HFFc6 (cell line): ENCODE measurements at regions not wholly inside any gene's neighbourhood (a gene's known extent, or its start where the extent isn't known, plus 50 kb on each side); places are given as distances from the start of the nearest gene placed in this dataset.

Source experiments
- DNase-seq: peaks from one replicate; pipeline ENCODE4 v3.0.0-alpha.2; 2018
- H3K27ac Mint-ChIP-seq: 2 replicates; pipeline ENCODE4 v1.8.0; 2020; ENCODE audit warnings: mild to moderate bottlenecking, mixed read lengths
- H3K27me3 Mint-ChIP-seq: 2 replicates; pipeline ENCODE4 v1.8.0; 2021; ENCODE audit warnings: mild to moderate bottlenecking, moderate library complexity, mixed read lengths; ENCODE audit not compliant: insufficient read depth
- H3K36me3 Mint-ChIP-seq: 2 replicates; pipeline ENCODE4 v1.8.0; 2021; ENCODE audit warnings: low read depth, mixed read lengths
- H3K4me1 Mint-ChIP-seq: 2 replicates; pipeline ENCODE4 v1.8.0; 2020; ENCODE audit warnings: low read depth, mixed read lengths
- H3K4me3 Mint-ChIP-seq: 2 replicates; pipeline ENCODE4 v1.8.0; 2020; ENCODE audit warnings: mild to moderate bottlenecking, moderate library complexity, mixed read lengths
- H3K9me3 Mint-ChIP-seq: 2 replicates; pipeline ENCODE4 v1.8.0; 2020; ENCODE audit warnings: mild to moderate bottlenecking, mixed read lengths
- CTCF ChIP-seq: fragments of 200-600 bp; sonication (generic); IDR thresholded peaks from 2 replicates; pipeline ENCODE4 v1.5.0; 2021; ENCODE audit warnings: antibody characterized with exemption, mild to moderate bottlenecking

GRCh38 chr6:14452567-14453527 lies 335.3 kb downstream of the CD83 start:
- Mint-ChIP-seq H3K27me3 (peaks cover 7% of the 10 kb centered on the region; the same call in 1 of the 2 replicates), H3K4me3 (no peak overlapping the region), H3K4me1 (peaks cover 17% of the 10 kb centered on the region), H3K36me3 (no peaks in the 10 kb centered on the region), H3K27ac (no peak overlapping the region), H3K9me3 (peaks cover 5% of the 10 kb centered on the region; the same call in 1 of the 2 replicates)
- no peak for DNase-seq
- no peak for TF ChIP-seq CTCF

GRCh38 chr6:14453712-14454472 lies 336.3 kb downstream of the CD83 start:
- peaks cover 7% of the 10 kb centered on the region; the same call in 1 of the 2 replicates for H3K27me3 Mint-ChIP-seq
- H3K9me3 Mint-ChIP-seq: no peaks in the 10 kb centered on the region
- no peak for TF ChIP-seq CTCF
- H3K4me3 Mint-ChIP-seq: no peak overlapping the region
- H3K27ac Mint-ChIP-seq: no peak overlapping the region
- H3K4me1 Mint-ChIP-seq: peaks cover 28% of the 10 kb centered on the region
- DNase-seq: no peak
- no peaks in the 10 kb centered on the region for H3K36me3 Mint-ChIP-seq

- Mint-ChIP-seq H3K4me3 (no peak overlapping the region), H3K9me3 (no peaks in the 10 kb centered on the region), H3K36me3 (no peaks in the 10 kb centered on the region), H3K27ac (no peak overlapping the region), H3K4me1 (peaks cover 30% of the 10 kb centered on the region), H3K27me3 (peaks cover 7% of the 10 kb centered on the region; the same call in 1 of the 2 replicates)
- TF ChIP-seq CTCF: no peak
- DNase-seq: no peak
Observed at GRCh38 chr6:14454473-14454775, 336.9 kb downstream of the CD83 start.

- Mint-ChIP-seq H3K4me1 (peaks cover 27% of the 10 kb centered on the region), H3K27ac (no peak overlapping the region), H3K9me3 (no peaks in the 10 kb centered on the region), H3K4me3 (no peak overlapping the region), H3K36me3 (no peaks in the 10 kb centered on the region), H3K27me3 (peaks cover 9% of the 10 kb centered on the region)
- DNase-seq: no peak
- no peak for TF ChIP-seq CTCF
Observed at GRCh38 chr6:14455427-14455826, 337.9 kb downstream of the CD83 start.

GRCh38 chr6:14455876-14456648 lies 338.5 kb downstream of the CD83 start:
- peaks cover 10% of the 10 kb centered on the region for H3K27me3 Mint-ChIP-seq
- H3K36me3 Mint-ChIP-seq: no peaks in the 10 kb centered on the region
- DNase-seq: no peak
- no peak overlapping the region for H3K4me3 Mint-ChIP-seq
- no peak overlapping the region for H3K27ac Mint-ChIP-seq
- peaks cover 27% of the 10 kb centered on the region for H3K4me1 Mint-ChIP-seq
- TF ChIP-seq CTCF: no peak
- H3K9me3 Mint-ChIP-seq: no peaks in the 10 kb centered on the region
